ENCODE measurements at regions not wholly inside any gene's neighbourhood (a gene's known extent, or its start where the extent isn't known, plus 50 kb on each side); places are given as distances from the start of the nearest gene placed in this dataset.

GRCh38 chr2:14354231-14354630 lies 278.3 kb upstream of the LRATD1 start:
- TF ChIP-seq CTCF (IDR thresholded peaks at IDR 0.05): no peak
- TF ChIP-seq POLR2A (IDR thresholded peaks at IDR 0.05): no peak

Data from body of pancreas (tissue), 4 donors.